ENCODE measurements at regions not wholly inside any gene's neighbourhood (a gene's known extent, or its start where the extent isn't known, plus 50 kb on each side); places are given as distances from the start of the nearest gene placed in this dataset.

- Histone ChIP-seq H3K4me1 (no peaks in the 10 kb centered on the region), H3K27me3 (no peaks in the 10 kb centered on the region), H3K36me3 (no peaks in the 10 kb centered on the region), H3K27ac (no peak overlapping the region), H3K9me3 (peaks cover 0 to 53% (median 13%) of the 10 kb centered on the region in 11 donors), H3K4me3 (no peak overlapping the region)
- 59 to 71% methylated on average over 2 of the region's 2 CpGs for WGBS, 2 donors
- DNase-seq: no peak
- intact Hi-C loops (cut with DNase I): no loop called here
- TF ChIP-seq CTCF (IDR thresholded peaks at IDR 0.05): no peak
- no peak for ATAC-seq
These were observed 1073.3 kb upstream of the PHF14 start for GRCh38 chr7:9900339-9900738.

GRCh38 chr7:9921326-9921725, 1052.3 kb upstream of the PHF14 start:
- no peak overlapping the region for H3K4me3 ChIP-seq
- H3K4me1 ChIP-seq: no peaks in the 10 kb centered on the region
- WGBS, 2 donors: 74% methylated on average over 3 of the region's 3 CpGs
- no peaks in the 10 kb centered on the region for H3K36me3 ChIP-seq
- H3K9me3 ChIP-seq: peaks cover 0 to 11% (median 0%) of the 10 kb centered on the region in 11 donors
- ATAC-seq (no peak), DNase-seq (no peak)
- H3K27me3 ChIP-seq: no peaks in the 10 kb centered on the region
- no peak overlapping the region for H3K27ac ChIP-seq
- no peak for TF ChIP-seq CTCF (IDR thresholded peaks at IDR 0.05)
- intact Hi-C loops (cut with DNase I): no loop called here

- H3K36me3 ChIP-seq: no peaks in the 10 kb centered on the region
- H3K4me1 ChIP-seq: no peaks in the 10 kb centered on the region
- intact Hi-C loops (cut with DNase I): no loop called here
- peak overlapping the region in 2 of 10 donors; percentile 3 to 18 for H3K4me3 ChIP-seq
- peaks cover 0 to 6% (median 0%) of the 10 kb centered on the region in 11 donors for H3K9me3 ChIP-seq
- TF ChIP-seq CTCF (IDR thresholded peaks at IDR 0.05): no peak
- no peaks in the 10 kb centered on the region for H3K27me3 ChIP-seq
- ATAC-seq: peak in 2 of 8 donors; percentile 33 to 35
- no peak overlapping the region for H3K27ac ChIP-seq
- DNase-seq: no peak
- WGBS, 2 donors: 64 to 82% methylated on average over 2 of the region's 2 CpGs
These were observed 1035.6 kb upstream of the PHF14 start for GRCh38 chr7:9937944-9938631.

- Histone ChIP-seq H3K36me3 (no peaks in the 10 kb centered on the region), H3K27me3 (no peaks in the 10 kb centered on the region), H3K9me3 (peaks cover 0 to 6% (median 0%) of the 10 kb centered on the region in 11 donors), H3K4me3 (no peak overlapping the region), H3K4me1 (no peaks in the 10 kb centered on the region), H3K27ac (no peak overlapping the region)
- no peak for DNase-seq
- no peak for TF ChIP-seq CTCF (IDR thresholded peaks at IDR 0.05)
- ATAC-seq: no peak
- intact Hi-C loops (cut with DNase I): no loop called here
These were observed 1034.5 kb upstream of the PHF14 start for GRCh38 chr7:9939176-9939575.

Measured in heart right ventricle (tissue), 16 donors.